PC-3 (cell line): ENCODE measurements at regions not wholly inside any gene's neighbourhood (a gene's known extent, or its start where the extent isn't known, plus 50 kb on each side); places are given as distances from the start of the nearest gene placed in this dataset.
A peak's percentile ranks its signal among the peaks of the same experiment; 100 is the strongest.
"Not testable (repeated sequence)": the region's sequence is repeated elsewhere in the genome, so short reads cannot be mapped to it uniquely, and the experiment has no call there.

Experiments used
- ATAC-seq: fragments of 200-7000 bp; cut with Tn5 transposase; 2 replicates; pipeline ENCODE4 v1.9.1; 2020; ENCODE audit warnings: mild to moderate bottlenecking, moderate library complexity
- BruUV-seq: library from RNA; stranded (reverse); fragments of 400-500 nt; replicated peaks from 2 replicates; lab custom pipeline; 2021; lab: Mats Ljungman, UMichigan
- CTCF ChIA-PET: fragments of 300-600 bp; sonication (Branson Sonifier 250); formaldehyde crosslinking; loops from one replicate; lab custom pipeline; 2022; ENCODE audit warnings: antibody characterized with exemption; lab: Charles Lee
- POLR2A ChIA-PET: fragments of 300-600 bp; sonication (Branson Sonifier 250); formaldehyde crosslinking; loops from one replicate; lab custom pipeline; 2022; ENCODE audit warnings: antibody characterized with exemption; ENCODE audit not compliant: unreplicated experiment; lab: Charles Lee
- DNase-seq: peaks from one replicate; pipeline ENCODE4 v3.0.0-alpha.2; 2015
- H2AFZ ChIP-seq: fragments of 300-600 bp; sonication (generic); 2 replicates; pipeline ENCODE4 v1.6.0; 2016; ENCODE audit warnings: antibody characterized with exemption, low read length
- H3F3A ChIP-seq: fragments of 300-600 bp; sonication (generic); one replicate; pipeline ENCODE4 v1.6.0; 2017; ENCODE audit warnings: antibody characterized with exemption, low read length, control low read depth, mild to moderate bottlenecking; ENCODE audit not compliant: unreplicated experiment
- H3K27ac ChIP-seq: fragments of 300-600 bp; sonication (generic); 2 replicates; pipeline ENCODE4 v1.5.1; 2016; ENCODE audit warnings: mild to moderate bottlenecking, low read length
- H3K27me3 ChIP-seq: fragments of 300-600 bp; sonication (generic); 2 replicates; pipeline ENCODE4 v1.6.1; 2016; ENCODE audit warnings: low read length, mixed read lengths
- H3K36me3 ChIP-seq: fragments of 300-600 bp; sonication (generic); 2 replicates; pipeline ENCODE4 v1.6.1; 2016; ENCODE audit warnings: low read depth, mixed run types, low read length, mixed read lengths
- H3K4me1 ChIP-seq: fragments of 300-600 bp; sonication (generic); 2 replicates; pipeline ENCODE4 v1.5.1; 2016; ENCODE audit warnings: low read length; ENCODE audit not compliant: insufficient read depth
- H3K4me2 ChIP-seq: fragments of 300-600 bp; sonication (generic); 2 replicates; pipeline ENCODE4 v1.6.0; 2016; ENCODE audit warnings: low read length
- H3K4me3 ChIP-seq: fragments of 300-600 bp; sonication (generic); 2 replicates; pipeline ENCODE4 v1.5.1; 2016; ENCODE audit warnings: mild to moderate bottlenecking, low read length, mixed read lengths
- H3K79me2 ChIP-seq: fragments of 300-600 bp; sonication (generic); 2 replicates; pipeline ENCODE4 v1.6.1; 2017; ENCODE audit warnings: low read length, mixed read lengths
- H3K9ac ChIP-seq: fragments of 300-600 bp; sonication (generic); 2 replicates; pipeline ENCODE4 v1.6.0; 2016; ENCODE audit warnings: mild to moderate bottlenecking, low read length
- H3K9me2 ChIP-seq: fragments of 300-600 bp; sonication (generic); replicated peaks from 2 replicates; pipeline ENCODE4 v1.6.1; 2016; ENCODE audit warnings: mixed run types, low read length, mixed read lengths
- H3K9me3 ChIP-seq: fragments of 300-600 bp; sonication (generic); 2 replicates; pipeline ENCODE4 v1.6.1; 2016; ENCODE audit warnings: low read length, mixed read lengths
- H4K20me1 ChIP-seq: fragments of 300-600 bp; sonication (generic); 2 replicates; pipeline ENCODE4 v1.6.1; 2016; ENCODE audit warnings: low read length, mixed read lengths
- EZH2 ChIP-seq: fragments of 300-600 bp; sonication (generic); IDR thresholded peaks from one replicate; pipeline ENCODE4 v1.6.1; 2017; ENCODE audit warnings: antibody characterized with exemption, mild to moderate bottlenecking, low read length; ENCODE audit not compliant: unreplicated experiment
- EZH2phosphoT487 ChIP-seq: fragments of 300-600 bp; sonication (generic); IDR thresholded peaks from 2 replicates; pipeline ENCODE4 v1.6.1; 2018; ENCODE audit warnings: mild to moderate bottlenecking, antibody characterized with exemption, low read length, borderline replicate concordance
- intact Hi-C: fragments of 100-400 bp; cut with micrococcal nuclease; formaldehyde crosslinking; loops from 2 replicates; pipeline ENCODE4 v1.9.0; 2023
- TF ChIP-seq, protein P1 (sequence below): fragments of 300-600 bp; sonication (generic); conservative IDR thresholded peaks from 2 replicates; pipeline ENCODE4 v1.5.1; 2017; ENCODE audit warnings: antibody characterized with exemption, low read depth, mild to moderate bottlenecking, low read length

DNA sequence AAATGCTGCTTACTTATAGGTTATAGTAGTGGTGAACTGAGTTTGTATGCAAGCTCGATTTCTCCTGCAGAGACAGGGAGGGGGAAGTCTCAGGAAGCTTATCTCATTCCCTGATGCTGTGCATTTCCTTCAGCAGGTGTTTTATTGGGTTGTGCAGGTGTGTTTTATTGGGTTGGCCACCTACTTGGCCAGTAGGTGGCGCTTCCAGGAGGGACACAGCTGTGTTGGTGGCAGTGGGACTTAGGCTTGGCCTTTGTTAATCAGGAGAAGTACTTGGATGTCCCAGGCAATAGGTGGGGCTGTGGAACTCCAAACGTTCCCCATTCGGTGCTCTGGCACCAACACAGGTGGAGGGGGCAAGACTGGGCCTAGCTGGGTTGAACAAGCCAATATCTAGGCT lies 196.0 kb upstream of the DCAF8L1 start:
- TF ChIP-seq EZH2, result no peak
- TF ChIP-seq, protein P1, sequence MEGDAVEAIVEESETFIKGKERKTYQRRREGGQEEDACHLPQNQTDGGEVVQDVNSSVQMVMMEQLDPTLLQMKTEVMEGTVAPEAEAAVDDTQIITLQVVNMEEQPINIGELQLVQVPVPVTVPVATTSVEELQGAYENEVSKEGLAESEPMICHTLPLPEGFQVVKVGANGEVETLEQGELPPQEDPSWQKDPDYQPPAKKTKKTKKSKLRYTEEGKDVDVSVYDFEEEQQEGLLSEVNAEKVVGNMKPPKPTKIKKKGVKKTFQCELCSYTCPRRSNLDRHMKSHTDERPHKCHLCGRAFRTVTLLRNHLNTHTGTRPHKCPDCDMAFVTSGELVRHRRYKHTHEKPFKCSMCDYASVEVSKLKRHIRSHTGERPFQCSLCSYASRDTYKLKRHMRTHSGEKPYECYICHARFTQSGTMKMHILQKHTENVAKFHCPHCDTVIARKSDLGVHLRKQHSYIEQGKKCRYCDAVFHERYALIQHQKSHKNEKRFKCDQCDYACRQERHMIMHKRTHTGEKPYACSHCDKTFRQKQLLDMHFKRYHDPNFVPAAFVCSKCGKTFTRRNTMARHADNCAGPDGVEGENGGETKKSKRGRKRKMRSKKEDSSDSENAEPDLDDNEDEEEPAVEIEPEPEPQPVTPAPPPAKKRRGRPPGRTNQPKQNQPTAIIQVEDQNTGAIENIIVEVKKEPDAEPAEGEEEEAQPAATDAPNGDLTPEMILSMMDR, result peak; percentile 69
- no peak overlapping the region for H3K27ac ChIP-seq
- ATAC-seq (peak; percentile 27; the same call in 1 of the 2 replicates), DNase-seq (peak; percentile 57)
- H3K4me1 ChIP-seq, result no peaks in the 10 kb centered on the region
- H3K9me2 ChIP-seq, result no peaks in the 10 kb centered on the region
- H3K36me3 ChIP-seq, result no peaks in the 10 kb centered on the region
- H3F3A ChIP-seq, result no peaks in the 10 kb centered on the region
- ChIA-PET CTCF (no interaction called here), POLR2A (no interaction called here)
- no TSS peak for BruUV-seq
- no peak overlapping the region for H3K4me2 ChIP-seq
- H3K9ac ChIP-seq, result no peak overlapping the region
- intact Hi-C loops, result no loop called here
- H3K4me3 ChIP-seq, result no peak overlapping the region
- no peak overlapping the region for H2AFZ ChIP-seq
- no peaks in the 10 kb centered on the region for H4K20me1 ChIP-seq
- no peaks in the 10 kb centered on the region for H3K79me2 ChIP-seq
- H3K27me3 ChIP-seq, result no peaks in the 10 kb centered on the region
- H3K9me3 ChIP-seq, result no peaks in the 10 kb centered on the region

DNA sequence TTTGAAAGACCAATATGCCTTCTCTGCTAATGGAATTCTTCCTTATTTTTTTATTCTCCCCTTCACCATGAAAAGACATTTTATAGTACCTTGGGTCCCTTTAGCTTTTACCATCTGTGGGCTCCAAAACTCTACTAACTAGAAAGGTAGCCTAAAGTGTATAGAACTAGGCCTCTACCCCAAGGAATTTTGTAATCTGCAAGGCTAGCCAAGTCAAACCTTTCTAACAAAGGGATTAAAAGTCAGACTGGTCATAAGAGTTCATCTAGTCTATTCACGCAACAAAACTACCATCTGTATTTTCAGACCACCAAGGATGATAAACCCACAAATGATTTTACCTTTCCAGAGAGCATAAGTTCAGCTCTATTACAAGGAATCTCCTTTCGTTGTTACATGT lies 189.5 kb upstream of the DCAF8L1 start:
- TF ChIP-seq, protein P1, result no peak
- TF ChIP-seq EZH2 (no peak), EZH2phosphoT487 (no peak)
- Histone ChIP-seq H3K9me2 (no peaks in the 10 kb centered on the region), H3K9ac (no peak overlapping the region), H3F3A (no peaks in the 10 kb centered on the region), H3K4me3 (no peak overlapping the region), H3K27ac (no peak overlapping the region), H3K36me3 (no peaks in the 10 kb centered on the region), H4K20me1 (no peaks in the 10 kb centered on the region), H2AFZ (no peak overlapping the region), H3K79me2 (no peaks in the 10 kb centered on the region), H3K4me2 (no peak overlapping the region), H3K9me3 (no peaks in the 10 kb centered on the region), H3K4me1 (no peaks in the 10 kb centered on the region), H3K27me3 (no peaks in the 10 kb centered on the region)
- CTCF ChIA-PET, result no interaction called here
- no TSS peak for BruUV-seq
- DNase-seq (no peak), ATAC-seq (no peak)
- POLR2A ChIA-PET, result no interaction called here
- intact Hi-C loops, result no loop called here

GRCh38 chrX:28158019-28158777 lies 176.9 kb upstream of the DCAF8L1 start:
- H3K9me2 ChIP-seq, result no peaks in the 10 kb centered on the region
- no peaks in the 10 kb centered on the region for H4K20me1 ChIP-seq
- ATAC-seq (no peak), DNase-seq (no peak)
- intact Hi-C loops, result no loop called here
- BruUV-seq, result no TSS peak
- H3K79me2 ChIP-seq, result no peaks in the 10 kb centered on the region
- no peak for TF ChIP-seq EZH2
- TF ChIP-seq, protein P1, result no peak
- TF ChIP-seq EZH2phosphoT487, result no peak
- H3K4me1 ChIP-seq, result no peaks in the 10 kb centered on the region
- no peak overlapping the region for H3K4me2 ChIP-seq
- ChIA-PET POLR2A (no interaction called here), CTCF (no interaction called here)
- H3F3A ChIP-seq, result no peaks in the 10 kb centered on the region
- H3K9me3 ChIP-seq, result no peaks in the 10 kb centered on the region
- H3K27ac ChIP-seq, result no peak overlapping the region
- H3K9ac ChIP-seq, result no peak overlapping the region
- no peak overlapping the region for H2AFZ ChIP-seq
- no peaks in the 10 kb centered on the region for H3K36me3 ChIP-seq
- no peaks in the 10 kb centered on the region for H3K27me3 ChIP-seq
- H3K4me3 ChIP-seq, result no peak overlapping the region

DNA sequence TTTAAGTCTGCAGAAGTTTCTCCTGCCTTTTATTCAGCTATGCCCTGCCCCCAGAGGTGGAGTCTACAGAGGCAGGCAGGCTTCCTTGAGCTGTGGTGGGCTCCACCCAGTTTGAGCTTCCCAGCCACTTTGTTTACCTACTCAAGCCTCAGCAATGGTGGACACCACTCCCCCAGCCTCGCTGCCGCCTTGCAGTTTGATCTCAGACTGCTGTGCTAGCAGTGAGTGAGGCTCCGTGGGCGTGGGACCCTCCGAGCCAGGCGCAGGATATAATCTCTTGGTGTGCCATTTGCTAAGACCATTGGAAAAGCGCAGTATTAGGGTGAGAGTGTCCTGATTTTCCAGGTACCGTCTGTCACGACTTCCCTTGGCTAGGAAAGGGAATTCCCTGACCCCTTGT lies 171.0 kb upstream of the DCAF8L1 start:
- DNase-seq, H3K4me2 ChIP-seq, H3K79me2 ChIP-seq, ATAC-seq, H3K36me3 ChIP-seq, H3K9me2 ChIP-seq, H3K4me3 ChIP-seq, H3F3A ChIP-seq, H3K4me1 ChIP-seq, H3K9ac ChIP-seq, H4K20me1 ChIP-seq, CTCF ChIA-PET, BruUV-seq, intact Hi-C loops, POLR2A ChIA-PET, H3K9me3 ChIP-seq, H3K27ac ChIP-seq, H2AFZ ChIP-seq, H3K27me3 ChIP-seq: not testable (repeated sequence)
